GM12878 (cell line): ENCODE measurements at regions not wholly inside any gene's neighbourhood (a gene's known extent, or its start where the extent isn't known, plus 50 kb on each side); places are given as distances from the start of the nearest gene placed in this dataset.

Experiments used
- ATAC-seq: fragments of 200-7000 bp; cut with Tn5 transposase; 3 replicates; pipeline ENCODE4 v1.9.1; 2020; ENCODE audit warnings: mild to moderate bottlenecking, moderate library complexity
- BruUV-seq: library from RNA; stranded (reverse); fragments of 400-500 nt; replicated peaks from 2 replicates; lab custom pipeline; 2021; lab: Mats Ljungman, UMichigan
- CTCF ChIA-PET: fragments of 300-600 bp; sonication (Branson Sonifier 250); formaldehyde crosslinking; extraction: SDS; loops from one replicate; lab custom pipeline; 2021; ENCODE audit warnings: inconsistent platforms; lab: Yijun Ruan, JAX
- POLR2A ChIA-PET: fragments of 350-600 bp; formaldehyde crosslinking; extraction: SDS; loops from one replicate; lab custom pipeline; 2021; ENCODE audit warnings: inconsistent platforms; lab: Charles Lee
- RAD21 ChIA-PET: fragments of 300-600 bp; sonication (Branson Sonifier 250); formaldehyde crosslinking; loops from one replicate; lab custom pipeline; 2023; ENCODE audit warnings: antibody characterized with exemption; ENCODE audit not compliant: unreplicated experiment; lab: Charles Lee
- SMC1A ChIA-PET: fragments of 300-600 bp; sonication (Branson Sonifier 250); formaldehyde crosslinking; loops from one replicate; lab custom pipeline; 2023; ENCODE audit not compliant: unreplicated experiment, uncharacterized antibody; lab: Charles Lee
- DNase-seq: peaks from one replicate; pipeline ENCODE4 v3.0.0-alpha.2; 2011; ENCODE audit warnings: low read depth, low spot score
- FAIRE-seq: peaks from 3 replicates; lab custom pipeline; 2011; peaks lifted over from hg19 to GRCh38; lab: Jason Lieb, UNC
- H2AFZ ChIP-seq: 2 replicates; pipeline ENCODE4 v1.6.0; 2011; ENCODE audit warnings: low read depth, low read length, control low read depth; ENCODE audit not compliant: control insufficient read depth
- H3K27ac ChIP-seq: 2 replicates; pipeline ENCODE4 v1.5.1; 2011; ENCODE audit warnings: control low read depth; ENCODE audit not compliant: control insufficient read depth, insufficient read depth
- H3K27me3 ChIP-seq, 2 experiments: replicated peaks in 1 of 2; 2 replicates each; pipeline versions ENCODE4 v1.6.0 to v1.6.1; 2011; ENCODE audit warnings: low read length in 1 of 2; ENCODE audit not compliant: control insufficient read depth in 2 of 2, insufficient read depth in 2 of 2
- H3K36me3 ChIP-seq, 2 experiments: 2 replicates each; pipeline ENCODE4 v1.5.1; 2011; ENCODE audit warnings: low read length in 1 of 2; ENCODE audit not compliant: control insufficient read depth in 2 of 2, insufficient read depth in 2 of 2
- H3K4me1 ChIP-seq: 2 replicates; pipeline ENCODE4 v1.6.1; 2011; ENCODE audit warnings: mild to moderate bottlenecking, low read length, moderate library complexity, mixed read lengths; ENCODE audit not compliant: control insufficient read depth, insufficient read depth
- H3K4me2 ChIP-seq: 2 replicates; pipeline ENCODE4 v1.6.0; 2011; ENCODE audit warnings: control low read depth; ENCODE audit not compliant: control insufficient read depth, insufficient read depth
- H3K4me3 ChIP-seq: fragments of 200-600 bp; sonication (generic); 2 replicates; pipeline ENCODE4 v1.5.1; 2016
- H3K79me2 ChIP-seq: 2 replicates; pipeline ENCODE4 v1.6.0; 2011; ENCODE audit warnings: low read length; ENCODE audit not compliant: control insufficient read depth, insufficient read depth
- H3K9ac ChIP-seq: 2 replicates; pipeline ENCODE4 v1.8.0; 2011; ENCODE audit warnings: low read length, control low read depth, mixed read lengths; ENCODE audit not compliant: control insufficient read depth, insufficient read depth
- H3K9me3 ChIP-seq: replicated peaks from 3 replicates; pipeline ENCODE4 v1.5.1; 2011; ENCODE audit warnings: mild to moderate bottlenecking, low read length; ENCODE audit not compliant: control insufficient read depth, insufficient read depth
- H4K20me1 ChIP-seq: 2 replicates; pipeline ENCODE4 v1.6.0; 2011; ENCODE audit not compliant: control insufficient read depth, insufficient read depth
- CBFB ChIP-seq: IDR thresholded peaks from 2 replicates; pipeline ENCODE4 v1.6.1; 2016; ENCODE audit warnings: antibody characterized with exemption, low read depth
- SPI1 ChIP-seq: IDR thresholded peaks from 2 replicates; pipeline ENCODE4 v1.6.1; 2011; ENCODE audit warnings: low read depth, mild to moderate bottlenecking, low read length, moderate library complexity, borderline replicate concordance; ENCODE audit not compliant: insufficient read depth
- STAT3 ChIP-seq: IDR thresholded peaks from 2 replicates; pipeline ENCODE4 v1.6.1; 2011; ENCODE audit warnings: low read depth, low read length, improper control_type of control experiment
- WGBS: methylation state at CpG from one replicate; pipeline ENCODE4 v1.1.6; 2016; ENCODE audit warnings: low lambda C conversion rate; ENCODE audit not compliant: insufficient replicate concordance, insufficient coverage; ENCODE audit errors: missing lambda C conversion rate; 5-methylcytosine and 5-hydroxymethylcytosine counted together
- in situ Hi-C: fragments of 300-500 bp; cut with MboI; formaldehyde crosslinking; loops from 9 replicates; pipeline ENCODE4 v1.14.3; 2018; ENCODE audit warnings: mixed read lengths
- intact Hi-C: fragments of 100-400 bp; cut with micrococcal nuclease; formaldehyde crosslinking; loops from one replicate; pipeline ENCODE4 v1.14.2; 2022; ENCODE audit not compliant: unreplicated experiment
- TF ChIP-seq, protein P1 (sequence below): fragments of 450-650 bp; formaldehyde crosslinking; IDR thresholded peaks from 2 replicates; pipeline ENCODE4 v1.5.0; 2022; ENCODE audit warnings: mild to moderate bottlenecking, missing genetic modification characterization
- TF ChIP-seq, protein P2 (sequence below): fragments of 150-350 bp; IDR thresholded peaks from 2 replicates; pipeline ENCODE4 v1.6.1; 2016; ENCODE audit warnings: low read depth, low read length

DNA sequence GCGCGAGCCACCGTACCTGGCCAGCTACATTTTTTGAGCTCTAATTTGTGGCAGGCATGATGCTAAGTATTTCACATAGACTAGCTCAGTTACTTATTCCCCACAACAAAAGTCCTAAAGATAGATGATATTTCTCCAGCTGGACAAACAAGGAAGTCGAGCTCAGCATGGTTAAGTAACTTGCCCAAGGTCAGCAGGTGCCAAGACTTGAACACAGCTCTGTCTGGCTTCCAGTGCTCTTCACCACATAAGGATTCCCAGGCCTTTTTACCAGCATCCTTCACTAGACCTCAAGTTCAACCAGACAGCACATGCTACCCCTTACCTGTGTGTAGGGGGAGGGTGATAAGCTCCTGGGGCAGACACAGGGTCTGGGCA lies 177.3 kb upstream of the NCAM1 start (continued):
- TF ChIP-seq, protein P1, sequence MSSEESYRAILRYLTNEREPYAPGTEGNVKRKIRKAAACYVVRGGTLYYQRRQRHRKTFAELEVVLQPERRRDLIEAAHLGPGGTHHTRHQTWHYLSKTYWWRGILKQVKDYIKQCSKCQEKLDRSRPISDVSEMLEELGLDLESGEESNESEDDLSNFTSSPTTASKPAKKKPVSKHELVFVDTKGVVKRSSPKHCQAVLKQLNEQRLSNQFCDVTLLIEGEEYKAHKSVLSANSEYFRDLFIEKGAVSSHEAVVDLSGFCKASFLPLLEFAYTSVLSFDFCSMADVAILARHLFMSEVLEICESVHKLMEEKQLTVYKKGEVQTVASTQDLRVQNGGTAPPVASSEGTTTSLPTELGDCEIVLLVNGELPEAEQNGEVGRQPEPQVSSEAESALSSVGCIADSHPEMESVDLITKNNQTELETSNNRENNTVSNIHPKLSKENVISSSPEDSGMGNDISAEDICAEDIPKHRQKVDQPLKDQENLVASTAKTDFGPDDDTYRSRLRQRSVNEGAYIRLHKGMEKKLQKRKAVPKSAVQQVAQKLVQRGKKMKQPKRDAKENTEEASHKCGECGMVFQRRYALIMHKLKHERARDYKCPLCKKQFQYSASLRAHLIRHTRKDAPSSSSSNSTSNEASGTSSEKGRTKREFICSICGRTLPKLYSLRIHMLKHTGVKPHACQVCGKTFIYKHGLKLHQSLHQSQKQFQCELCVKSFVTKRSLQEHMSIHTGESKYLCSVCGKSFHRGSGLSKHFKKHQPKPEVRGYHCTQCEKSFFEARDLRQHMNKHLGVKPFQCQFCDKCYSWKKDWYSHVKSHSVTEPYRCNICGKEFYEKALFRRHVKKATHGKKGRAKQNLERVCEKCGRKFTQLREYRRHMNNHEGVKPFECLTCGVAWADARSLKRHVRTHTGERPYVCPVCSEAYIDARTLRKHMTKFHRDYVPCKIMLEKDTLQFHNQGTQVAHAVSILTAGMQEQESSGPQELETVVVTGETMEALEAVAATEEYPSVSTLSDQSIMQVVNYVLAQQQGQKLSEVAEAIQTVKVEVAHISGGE (CRISPR knock-in tag): no peak
- TF ChIP-seq, protein P2, sequence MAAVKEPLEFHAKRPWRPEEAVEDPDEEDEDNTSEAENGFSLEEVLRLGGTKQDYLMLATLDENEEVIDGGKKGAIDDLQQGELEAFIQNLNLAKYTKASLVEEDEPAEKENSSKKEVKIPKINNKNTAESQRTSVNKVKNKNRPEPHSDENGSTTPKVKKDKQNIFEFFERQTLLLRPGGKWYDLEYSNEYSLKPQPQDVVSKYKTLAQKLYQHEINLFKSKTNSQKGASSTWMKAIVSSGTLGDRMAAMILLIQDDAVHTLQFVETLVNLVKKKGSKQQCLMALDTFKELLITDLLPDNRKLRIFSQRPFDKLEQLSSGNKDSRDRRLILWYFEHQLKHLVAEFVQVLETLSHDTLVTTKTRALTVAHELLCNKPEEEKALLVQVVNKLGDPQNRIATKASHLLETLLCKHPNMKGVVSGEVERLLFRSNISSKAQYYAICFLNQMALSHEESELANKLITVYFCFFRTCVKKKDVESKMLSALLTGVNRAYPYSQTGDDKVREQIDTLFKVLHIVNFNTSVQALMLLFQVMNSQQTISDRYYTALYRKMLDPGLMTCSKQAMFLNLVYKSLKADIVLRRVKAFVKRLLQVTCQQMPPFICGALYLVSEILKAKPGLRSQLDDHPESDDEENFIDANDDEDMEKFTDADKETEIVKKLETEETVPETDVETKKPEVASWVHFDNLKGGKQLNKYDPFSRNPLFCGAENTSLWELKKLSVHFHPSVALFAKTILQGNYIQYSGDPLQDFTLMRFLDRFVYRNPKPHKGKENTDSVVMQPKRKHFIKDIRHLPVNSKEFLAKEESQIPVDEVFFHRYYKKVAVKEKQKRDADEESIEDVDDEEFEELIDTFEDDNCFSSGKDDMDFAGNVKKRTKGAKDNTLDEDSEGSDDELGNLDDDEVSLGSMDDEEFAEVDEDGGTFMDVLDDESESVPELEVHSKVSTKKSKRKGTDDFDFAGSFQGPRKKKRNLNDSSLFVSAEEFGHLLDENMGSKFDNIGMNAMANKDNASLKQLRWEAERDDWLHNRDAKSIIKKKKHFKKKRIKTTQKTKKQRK: no peak
- no peak for TF ChIP-seq SPI1
- TF ChIP-seq CBFB: no peak

DNA sequence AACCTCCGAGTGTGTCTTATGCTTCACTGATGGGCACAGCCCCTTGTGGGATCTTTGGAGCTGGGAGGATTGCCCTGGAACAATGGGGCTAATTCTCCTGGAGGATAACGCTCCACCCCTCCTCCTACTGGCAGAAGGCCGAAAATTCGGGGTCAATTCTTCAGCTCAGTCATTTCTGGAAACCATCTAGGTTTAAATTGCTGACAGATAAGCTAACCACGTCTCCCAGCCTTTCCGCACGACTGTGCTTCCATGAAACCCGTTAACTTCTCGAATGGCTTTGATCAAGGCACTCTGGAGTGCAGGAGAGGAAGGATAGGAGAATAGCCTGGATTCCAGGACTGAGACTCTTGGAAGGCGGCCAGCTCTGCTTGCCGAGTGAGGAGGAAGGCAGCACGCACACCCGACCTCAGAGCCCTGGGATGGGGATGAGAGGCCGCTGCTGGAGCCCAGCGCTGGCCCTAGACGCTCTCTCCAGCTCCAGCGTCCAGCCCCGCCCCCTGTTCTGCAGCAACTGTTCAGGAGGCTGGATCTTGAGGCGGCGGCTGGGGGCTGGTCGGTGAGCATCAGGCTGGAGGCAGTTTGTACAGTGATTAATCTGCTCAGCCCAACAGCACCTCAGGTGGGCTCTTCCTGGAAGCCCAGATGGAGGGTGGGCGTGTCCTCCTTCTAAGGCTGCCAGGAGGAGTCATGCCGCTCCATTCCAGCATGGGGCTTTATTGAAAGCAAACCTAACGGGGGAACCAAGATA lies 176.7 kb upstream of the NCAM1 start:
- H2AFZ ChIP-seq: no peak overlapping the region
- H3K4me1 ChIP-seq: no peaks in the 10 kb centered on the region
- ChIA-PET CTCF (interaction anchor here (1.0 to 2.1 kb wide), 3 partner anchors 10 to 196 kb away, joined by 3 to 13 read pairs (median 3); no protein-coding TSS in a partner anchor), SMC1A (interaction anchor here (1.0 to 1.8 kb wide), 2 partner anchors 192 to 196 kb away, joined by 3 to 8 read pairs; no protein-coding TSS in a partner anchor), RAD21 (no interaction called here), POLR2A (no interaction called here)
- FAIRE-seq (no peak), DNase-seq (no peak), ATAC-seq (no peak)
- H4K20me1 ChIP-seq: no peaks in the 10 kb centered on the region
- H3K4me2 ChIP-seq: no peak overlapping the region
- no peak overlapping the region for H3K4me3 ChIP-seq
- in situ Hi-C loops: no loop called here
- no peaks in the 10 kb centered on the region for H3K79me2 ChIP-seq
- no peaks in the 10 kb centered on the region for H3K9me3 ChIP-seq
- TF ChIP-seq STAT3: no peak
- no peak overlapping the region for H3K9ac ChIP-seq
- BruUV-seq: no TSS peak
- no peak overlapping the region for H3K27ac ChIP-seq
- no peaks in the 10 kb centered on the region; a peak in 1 of 4 replicates for H3K27me3 ChIP-seq
- WGBS: 48% methylated on average over 24 of the region's 24 CpGs
- intact Hi-C loops: no loop called here
- no peaks in the 10 kb centered on the region for H3K36me3 ChIP-seq
